ENCODE measurements at regions not wholly inside any gene's neighbourhood (a gene's known extent, or its start where the extent isn't known, plus 50 kb on each side); places are given as distances from the start of the nearest gene placed in this dataset.

DNA sequence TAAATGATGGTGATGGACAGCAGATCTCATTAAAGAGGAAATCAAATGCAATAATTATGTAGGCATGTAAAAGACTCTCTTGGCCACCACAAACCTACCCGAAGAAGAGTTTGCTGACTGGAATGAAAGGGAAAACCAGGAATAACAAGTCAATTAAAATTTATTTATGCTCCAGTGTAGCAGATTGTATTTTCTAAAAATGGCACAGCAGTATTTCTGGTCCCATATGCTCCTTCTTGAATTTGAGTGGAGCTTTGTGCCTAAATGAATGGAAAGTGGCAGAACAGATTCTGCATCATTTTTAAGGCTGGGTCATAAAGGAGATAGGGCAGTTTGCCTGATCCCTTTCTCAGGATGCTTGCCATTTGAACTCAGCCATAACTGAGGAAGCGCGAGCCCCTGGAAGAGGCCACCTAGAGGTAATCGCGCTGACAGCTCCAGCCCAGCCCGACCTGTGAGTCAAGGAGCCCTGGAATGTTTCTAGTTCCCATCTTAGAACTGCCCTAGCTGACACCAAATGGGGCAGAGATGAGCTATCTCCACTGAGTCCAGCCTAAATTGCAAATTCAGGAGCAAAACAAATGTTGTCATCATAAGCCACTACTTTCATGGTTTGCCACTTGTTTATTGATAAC lies 229.2 kb upstream of the TMTC1 start:
- TF ChIP-seq, protein P1, sequence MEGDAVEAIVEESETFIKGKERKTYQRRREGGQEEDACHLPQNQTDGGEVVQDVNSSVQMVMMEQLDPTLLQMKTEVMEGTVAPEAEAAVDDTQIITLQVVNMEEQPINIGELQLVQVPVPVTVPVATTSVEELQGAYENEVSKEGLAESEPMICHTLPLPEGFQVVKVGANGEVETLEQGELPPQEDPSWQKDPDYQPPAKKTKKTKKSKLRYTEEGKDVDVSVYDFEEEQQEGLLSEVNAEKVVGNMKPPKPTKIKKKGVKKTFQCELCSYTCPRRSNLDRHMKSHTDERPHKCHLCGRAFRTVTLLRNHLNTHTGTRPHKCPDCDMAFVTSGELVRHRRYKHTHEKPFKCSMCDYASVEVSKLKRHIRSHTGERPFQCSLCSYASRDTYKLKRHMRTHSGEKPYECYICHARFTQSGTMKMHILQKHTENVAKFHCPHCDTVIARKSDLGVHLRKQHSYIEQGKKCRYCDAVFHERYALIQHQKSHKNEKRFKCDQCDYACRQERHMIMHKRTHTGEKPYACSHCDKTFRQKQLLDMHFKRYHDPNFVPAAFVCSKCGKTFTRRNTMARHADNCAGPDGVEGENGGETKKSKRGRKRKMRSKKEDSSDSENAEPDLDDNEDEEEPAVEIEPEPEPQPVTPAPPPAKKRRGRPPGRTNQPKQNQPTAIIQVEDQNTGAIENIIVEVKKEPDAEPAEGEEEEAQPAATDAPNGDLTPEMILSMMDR (IDR thresholded peaks at IDR 0.05) = no peak
- TF ChIP-seq POLR2A (IDR thresholded peaks at IDR 0.05) = no peak
